Embryonic facial prominence (tissue), 1 donor: ENCODE measurements at regions not wholly inside any gene's neighbourhood (a gene's known extent, or its start where the extent isn't known, plus 50 kb on each side); places are given as distances from the start of the nearest gene placed in this dataset.

Experiments
- DNase-seq: peaks from one replicate; pipeline ENCODE4 v3.0.0-alpha.2; 2016; ENCODE audit errors: extremely low spot score

DNA sequence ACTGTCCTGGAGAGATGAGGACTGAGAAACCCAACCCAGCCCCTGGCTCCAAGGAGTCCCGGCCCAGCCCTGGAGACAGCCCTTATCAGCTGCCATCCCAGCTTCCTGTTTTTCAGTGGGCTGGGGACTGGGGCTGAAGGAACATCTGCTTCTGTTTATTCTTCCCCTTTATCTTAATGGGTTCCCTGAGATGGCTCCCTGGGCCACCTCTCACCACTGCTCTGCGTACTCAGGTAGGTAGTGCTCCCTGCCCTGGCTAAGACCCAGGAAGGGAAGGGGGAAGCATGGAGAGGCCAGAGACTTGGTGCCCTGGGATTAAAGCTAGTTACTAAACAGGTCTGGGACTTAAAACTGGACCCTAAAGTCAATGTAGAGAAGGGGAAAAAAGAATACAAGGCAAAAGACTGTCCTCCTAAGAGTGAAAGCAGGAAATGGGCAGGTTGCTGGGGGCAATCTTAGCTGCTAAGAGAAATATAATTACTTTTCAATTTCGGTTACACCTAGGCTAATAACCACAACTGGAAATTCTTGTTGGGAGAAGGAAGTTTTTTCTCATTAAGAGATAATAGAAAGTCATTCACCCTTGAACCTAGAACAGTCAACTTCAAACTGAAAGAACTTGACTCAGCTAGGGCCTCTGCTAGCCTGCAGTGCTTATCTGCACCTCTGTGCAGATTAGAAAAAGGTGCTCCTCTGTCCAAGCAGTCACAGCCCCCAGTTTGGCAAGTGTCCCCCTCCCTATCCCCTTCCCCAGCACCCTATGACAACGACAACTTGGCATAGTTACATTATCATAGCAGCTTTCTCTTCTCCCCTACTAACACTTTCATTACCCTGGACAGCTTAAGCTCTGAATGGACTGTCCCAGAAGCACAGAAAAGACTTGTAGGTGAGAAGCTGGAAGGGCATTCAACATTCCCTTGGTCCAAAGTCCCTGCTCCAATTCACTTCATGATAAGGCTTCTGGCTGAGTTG is 65.6 kb upstream of the KDM7A start:
- no peak for DNase-seq

- no peak for DNase-seq
Measured at GRCh38 chr7:140239653-140239935, 62.8 kb upstream of the KDM7A start.

DNA sequence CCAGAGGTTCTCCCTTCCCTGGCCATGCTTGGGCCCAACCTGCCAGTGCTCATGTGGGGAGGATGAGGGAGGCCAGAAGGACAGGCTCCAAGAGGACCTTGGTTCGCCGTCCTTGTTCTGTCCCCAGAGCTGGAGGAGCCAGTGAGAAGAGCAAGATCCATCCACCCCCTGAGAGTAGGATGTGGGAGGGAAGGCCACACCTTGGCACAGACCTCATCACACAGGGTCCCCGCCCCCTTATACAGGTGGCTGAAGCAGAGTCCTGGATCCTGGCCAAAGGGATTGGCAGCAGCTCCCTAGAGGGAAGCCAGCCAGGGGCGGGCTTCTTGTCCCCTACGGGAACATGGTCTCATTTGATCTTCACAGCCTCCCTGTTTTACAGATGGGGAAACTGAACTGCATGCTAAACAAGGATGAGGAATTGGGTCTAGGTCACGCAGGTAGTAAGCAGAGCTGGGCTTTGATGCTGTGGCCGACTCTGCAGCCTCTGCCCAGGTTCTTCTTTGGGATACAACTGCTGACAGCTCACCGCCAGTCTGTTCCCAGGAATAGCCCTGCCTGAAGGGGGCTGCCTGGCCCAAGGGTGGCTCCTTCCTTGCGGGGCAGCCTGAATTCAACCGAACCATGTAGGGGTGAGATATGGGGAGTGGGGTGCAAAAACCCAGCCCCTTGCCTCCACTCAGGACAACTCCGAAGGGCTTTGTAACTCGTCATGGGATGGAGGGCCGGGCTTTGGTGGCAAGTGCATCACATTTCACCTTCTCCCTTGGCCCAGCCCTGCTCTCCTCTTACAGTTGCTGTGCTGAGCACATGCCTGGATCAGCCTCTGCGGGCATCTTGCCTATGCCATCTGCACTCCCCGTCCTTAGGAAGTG is 62.2 kb upstream of the KDM7A start:
- no peak for DNase-seq

GRCh38 chr7:140237390-140237789 is 60.6 kb upstream of the KDM7A start:
- DNase-seq = no peak

DNA sequence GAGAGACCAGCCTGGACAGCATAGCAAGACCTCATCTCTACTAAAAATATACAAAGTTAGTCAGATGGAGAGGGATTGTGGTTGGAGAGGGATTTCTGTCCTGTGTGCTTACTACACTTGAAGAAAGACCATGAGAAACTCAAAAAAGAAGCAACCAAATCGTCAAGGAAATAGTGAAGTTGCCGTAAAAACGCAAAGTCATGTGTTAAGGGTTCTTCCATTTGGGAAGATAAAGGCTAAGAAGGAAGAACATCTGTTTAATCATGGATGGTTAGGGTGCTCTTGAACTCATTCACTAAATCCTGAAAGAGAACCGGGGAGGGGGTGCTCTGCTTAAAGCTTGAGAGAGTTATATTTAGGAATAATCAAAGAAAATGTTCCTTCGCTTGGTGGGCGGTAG is 59.8 kb upstream of the KDM7A start:
- no peak for DNase-seq

- DNase-seq = no peak
Measured at GRCh38 chr7:140235114-140235513, 58.3 kb upstream of the KDM7A start.

GRCh38 chr7:140232957-140233917 is 56.5 kb upstream of the KDM7A start:
- no peak for DNase-seq

- no peak for DNase-seq
Measured at GRCh38 chr7:140231771-140232491, 55.1 kb upstream of the KDM7A start.

DNA sequence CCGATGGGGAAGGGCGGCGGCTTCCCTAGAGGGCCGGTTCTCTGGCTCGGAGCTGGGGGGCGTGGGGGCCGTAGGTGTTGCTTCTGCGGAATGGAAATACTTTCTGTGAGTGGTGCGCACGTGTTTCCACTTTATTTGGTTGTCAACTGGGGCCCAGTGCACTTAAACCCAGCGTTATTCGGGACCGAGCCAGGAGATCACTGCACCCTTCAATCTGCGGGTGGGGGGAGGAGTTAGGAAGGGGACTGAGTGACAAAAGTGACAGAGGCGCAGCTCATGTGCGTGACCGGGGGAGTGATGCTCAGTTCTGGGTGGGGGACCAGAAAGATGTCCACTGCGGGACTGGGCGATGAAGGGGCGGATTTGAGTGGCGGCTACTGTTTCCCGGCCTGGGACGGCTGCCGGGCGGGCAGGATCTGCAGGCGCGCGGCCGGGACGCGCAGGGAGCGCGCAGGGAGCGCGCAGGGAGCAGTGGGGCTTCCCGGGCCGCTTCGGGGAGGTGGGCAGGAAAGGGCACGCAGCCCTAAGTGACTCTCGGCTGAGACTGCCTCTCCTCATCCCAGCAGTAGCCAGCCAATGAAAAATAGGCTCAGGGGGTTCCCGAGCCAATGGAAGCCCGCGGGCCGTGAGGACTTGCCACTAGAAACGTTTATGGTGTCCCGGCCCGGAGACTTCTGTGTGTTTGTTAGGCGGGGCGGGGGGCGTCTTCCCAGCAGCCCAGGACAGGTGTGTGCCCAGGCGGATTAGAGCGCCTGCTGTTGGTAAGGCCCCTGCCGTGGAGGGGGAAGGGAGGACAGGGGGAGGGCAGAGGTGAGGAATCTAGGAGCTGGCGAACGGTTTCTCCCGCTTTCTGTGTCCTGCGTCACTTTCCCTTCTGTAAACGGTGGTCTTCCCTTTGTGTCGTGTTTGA is 54.3 kb upstream of the KDM7A start:
- DNase-seq = no peak

DNA sequence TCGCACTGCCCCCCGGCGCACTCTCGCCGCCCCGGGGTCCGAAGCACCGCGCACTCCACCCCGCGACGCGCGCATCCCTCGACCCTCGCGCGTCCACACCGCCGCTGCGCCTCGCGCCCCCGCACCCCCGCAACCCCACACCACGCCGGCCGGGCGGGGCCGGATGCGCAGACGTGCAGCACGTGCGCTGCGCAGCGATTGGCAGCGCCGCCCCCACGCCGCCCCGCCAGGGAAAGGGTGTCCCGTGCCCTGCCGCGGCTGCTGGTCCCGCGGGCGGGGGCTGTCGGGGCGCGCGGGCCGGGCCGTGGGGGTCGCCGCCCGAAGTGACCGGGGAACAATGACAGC is 53.7 kb upstream of the KDM7A start:
- no peak for DNase-seq

GRCh38 chr7:140229591-140230515 is 53.1 kb upstream of the KDM7A start:
- no peak for DNase-seq

DNA sequence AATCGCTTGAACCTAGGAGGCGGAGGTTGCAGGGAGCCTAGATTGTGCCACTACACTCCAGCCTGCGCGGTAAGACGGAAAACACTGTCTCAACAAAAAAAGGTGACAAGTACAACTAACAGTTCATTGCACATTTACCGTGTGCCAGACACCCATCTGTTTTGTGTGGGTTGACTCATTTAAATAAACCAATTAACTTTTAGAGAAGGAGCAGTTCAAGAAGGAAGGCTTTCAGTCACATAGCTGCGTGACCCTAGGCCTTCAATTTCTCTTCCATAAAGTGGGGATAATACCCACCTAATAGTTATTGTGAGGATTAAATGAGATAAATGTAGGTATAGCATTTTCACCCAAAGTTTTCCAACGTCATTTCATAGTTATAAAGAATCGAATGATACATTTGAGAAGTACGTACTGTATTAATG is 52.3 kb upstream of the KDM7A start:
- DNase-seq = no peak
